Astrocyte of the cerebellum (primary cell): ENCODE measurements at regions not wholly inside any gene's neighbourhood (a gene's known extent, or its start where the extent isn't known, plus 50 kb on each side); places are given as distances from the start of the nearest gene placed in this dataset.
A peak's percentile ranks its signal among the peaks of the same experiment; 100 is the strongest.

Experiments
- DNase-seq: peaks from one replicate; pipeline ENCODE4 v3.0.0-alpha.2; 2011; ENCODE audit warnings: low read depth
- H3K4me3 ChIP-seq: 2 replicates; pipeline ENCODE4 v1.5.1; 2011; ENCODE audit warnings: mild to moderate bottlenecking, low read depth, low read length, moderate library complexity
- CTCF ChIP-seq: IDR thresholded peaks from 2 replicates; pipeline ENCODE4 v1.5.1; 2012; ENCODE audit warnings: low read length, low read depth, moderate library complexity, mild to moderate bottlenecking; ENCODE audit errors: missing control alignments
- in situ Hi-C: cut with HindIII; loops from 2 replicates; pipeline ENCODE4 v1.10.0; 2017; ENCODE audit warnings: low sequenced_read_pairs

DNA sequence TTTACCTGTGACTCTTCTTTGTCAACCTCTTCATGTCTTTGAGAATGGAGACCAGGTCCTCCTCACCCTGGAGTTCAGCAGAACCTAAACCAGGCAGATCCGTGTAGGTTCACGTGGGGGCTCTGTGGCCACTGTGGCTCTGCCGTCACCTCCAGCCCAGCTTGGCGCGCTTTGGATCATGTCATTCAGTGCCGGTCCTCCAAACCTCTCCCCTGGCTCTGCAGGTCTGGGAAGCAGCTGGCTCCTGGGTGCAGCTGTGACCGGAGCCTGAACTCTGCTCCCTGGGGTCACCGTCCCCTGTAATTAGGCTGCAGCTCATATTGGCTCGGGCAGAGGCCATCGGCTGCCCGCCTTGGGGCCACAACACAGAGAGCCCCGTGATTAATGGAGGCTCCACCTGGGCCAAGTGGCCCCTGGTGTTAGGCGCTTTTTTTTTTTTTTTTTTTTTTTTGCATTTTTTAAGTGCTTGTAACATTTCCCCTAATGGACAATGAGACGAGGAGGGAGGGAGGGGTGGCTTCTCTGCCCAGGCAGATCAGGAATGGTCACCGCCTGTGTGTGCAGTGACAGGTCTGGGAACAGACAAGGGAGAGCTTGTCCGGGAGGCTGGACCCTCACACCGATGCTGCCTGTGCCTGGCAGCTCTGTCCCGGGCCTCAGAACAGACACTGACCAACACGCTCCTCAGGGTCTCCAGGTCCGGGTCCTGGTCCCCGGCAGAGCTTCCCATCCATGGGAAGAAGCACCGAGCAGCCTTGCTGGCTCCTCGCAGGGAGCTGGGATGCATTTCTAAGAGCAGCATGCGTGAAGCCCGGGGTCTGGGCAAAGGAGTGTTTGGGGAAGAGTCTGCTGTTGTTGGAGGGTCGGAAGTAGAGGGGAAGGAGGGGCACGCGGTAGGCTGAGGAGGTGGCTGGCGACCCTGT, 247.9 kb downstream of the SEC14L1 start:
- DNase-seq, result no peak
- in situ Hi-C loops, result no loop called here
- TF ChIP-seq CTCF, result no peak
- no peak overlapping the region for H3K4me3 ChIP-seq

DNA sequence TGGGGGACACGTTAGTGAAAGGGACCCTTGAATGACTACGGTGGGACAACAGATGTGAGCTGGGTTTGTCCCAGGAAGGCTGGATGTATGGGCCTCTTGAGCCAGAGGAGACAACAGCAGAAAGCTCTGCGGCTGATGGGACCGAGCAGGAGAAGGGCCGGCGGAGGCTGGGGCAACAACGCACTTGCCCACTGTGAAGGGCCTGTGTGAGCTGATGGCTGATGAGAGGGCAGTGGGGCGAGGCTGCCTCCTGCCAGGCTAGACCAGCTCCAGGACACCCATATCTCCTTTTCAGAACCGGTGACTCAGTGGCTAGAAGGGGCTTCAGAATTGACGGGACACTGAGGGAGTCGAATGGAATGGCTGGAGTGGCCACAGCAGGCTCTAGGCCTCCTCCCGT, 250.1 kb downstream of the SEC14L1 start:
- in situ Hi-C loops, result no loop called here
- no peak for DNase-seq
- TF ChIP-seq CTCF, result no peak
- no peak overlapping the region for H3K4me3 ChIP-seq

GRCh38 chr17:77391668-77392375, 251.1 kb downstream of the SEC14L1 start:
- DNase-seq, result peak; percentile 95
- TF ChIP-seq CTCF, result no peak
- in situ Hi-C loops, result no loop called here
- H3K4me3 ChIP-seq, result no peak overlapping the region

DNA sequence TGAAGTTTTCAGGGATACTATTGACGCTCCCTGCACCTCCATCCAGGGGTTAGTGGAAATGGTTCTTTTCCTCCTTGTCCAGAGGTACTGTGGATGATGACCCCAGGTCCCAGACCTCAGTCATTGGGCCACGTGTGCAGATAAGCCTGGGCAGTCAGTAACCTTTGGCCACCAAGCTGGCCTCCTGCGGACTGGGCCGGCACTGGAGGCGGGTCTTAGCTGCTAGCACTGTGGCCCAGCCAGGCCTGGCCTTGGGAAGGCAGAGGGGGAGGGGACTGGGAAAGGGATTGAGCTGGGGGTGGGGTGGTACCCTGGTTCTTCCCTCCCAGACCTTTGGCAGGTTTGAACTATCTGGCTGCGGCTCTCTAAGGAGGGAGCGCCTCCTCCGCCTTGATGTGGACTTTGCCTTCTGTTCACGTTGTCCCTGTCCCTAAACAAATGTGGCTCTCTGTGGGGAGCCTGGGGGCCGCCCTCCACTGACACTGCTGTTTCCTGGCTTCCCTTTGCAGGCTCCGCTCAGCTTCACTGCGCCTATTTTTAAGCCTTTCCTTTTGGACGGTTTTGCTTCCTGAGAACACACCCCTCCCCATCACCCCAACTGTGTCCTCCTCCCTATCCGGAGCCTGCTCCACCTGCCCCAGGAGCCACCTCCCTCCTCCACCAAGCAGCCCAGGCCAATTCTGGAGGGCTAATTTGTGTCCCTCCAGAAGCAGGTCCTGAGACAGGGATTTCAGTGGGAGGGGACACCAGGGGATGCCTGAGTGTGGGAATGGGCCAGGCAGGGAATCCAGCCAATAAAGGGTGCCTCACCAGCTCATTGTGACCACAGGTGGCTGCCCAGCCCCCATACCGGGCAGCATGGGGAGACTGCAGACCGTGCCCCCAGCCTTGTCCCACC, 251.9 kb downstream of the SEC14L1 start:
- H3K4me3 ChIP-seq, result no peak overlapping the region
- no peak for TF ChIP-seq CTCF
- DNase-seq, result no peak
- in situ Hi-C loops, result no loop called here

DNA sequence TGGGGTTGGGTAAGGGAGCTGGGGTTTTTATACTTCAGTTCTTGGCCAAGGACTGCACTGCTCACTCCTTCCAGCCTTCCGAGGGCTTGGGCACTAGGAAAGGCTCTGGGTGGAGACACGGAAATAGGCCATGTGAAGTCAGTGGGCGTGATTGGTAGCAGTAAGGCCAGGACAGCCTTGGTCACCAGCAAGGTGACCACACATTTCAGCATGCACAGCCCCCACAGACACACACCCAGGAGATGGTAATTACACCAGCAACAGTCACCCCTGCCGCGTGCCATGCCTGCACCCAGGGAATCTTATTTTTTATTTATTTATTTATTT, 252.5 kb downstream of the SEC14L1 start:
- H3K4me3 ChIP-seq, result no peak overlapping the region
- in situ Hi-C loops, result no loop called here
- DNase-seq, result no peak
- TF ChIP-seq CTCF, result no peak

GRCh38 chr17:77393867-77394539, 253.2 kb downstream of the SEC14L1 start:
- no peak for TF ChIP-seq CTCF
- H3K4me3 ChIP-seq, result no peak overlapping the region
- DNase-seq, result no peak
- in situ Hi-C loops, result no loop called here
